ENCODE measurements at regions not wholly inside any gene's neighbourhood (a gene's known extent, or its start where the extent isn't known, plus 50 kb on each side); places are given as distances from the start of the nearest gene placed in this dataset.
A peak's percentile ranks its signal among the peaks of the same experiment; 100 is the strongest.

DNA sequence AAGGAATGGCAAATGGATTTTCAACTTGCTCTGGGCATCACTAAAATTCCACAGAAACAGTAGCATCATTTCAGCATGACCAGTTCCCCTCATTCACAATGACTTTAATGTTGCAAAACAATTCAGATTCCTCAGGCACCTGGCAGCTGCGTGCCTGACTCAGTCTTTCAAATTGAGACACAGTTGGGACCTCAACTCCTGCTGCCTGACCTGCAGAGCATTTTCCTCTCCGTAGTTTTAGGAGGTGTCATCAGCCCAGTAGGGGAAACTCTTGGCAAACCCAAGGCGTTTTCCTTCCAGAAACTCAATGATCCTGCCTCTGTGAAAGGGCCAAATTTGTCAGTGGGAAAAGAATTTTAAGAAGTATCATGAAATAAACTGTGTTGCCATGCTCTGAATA, 388.9 kb downstream of the SPRY1 start:
- H3K4me1 ChIP-seq (ENCODE audit: control insufficient read depth, insufficient read depth, low read length, poor library complexity, severe bottlenecking), result no peaks in the 10 kb centered on the region
- no peaks in the 10 kb centered on the region for H3K36me3 ChIP-seq (ENCODE audit: control insufficient read depth, insufficient read depth, low read length)
- H3K9me3 ChIP-seq (ENCODE audit: control insufficient read depth, low read length), result no peaks in the 10 kb centered on the region
- 0 to 44% methylated on average over 1 to 3 of the region's 3 CpGs for WGBS, 2 experiments (ENCODE audit: insufficient coverage in 2 of 2)
- H3K27ac ChIP-seq (ENCODE audit: low read depth, low read length, severe bottlenecking), result no peak overlapping the region
- H3K4me3 ChIP-seq (ENCODE audit: extremely low read depth, insufficient read depth, low read length, poor library complexity, severe bottlenecking), result no peak overlapping the region

DNA sequence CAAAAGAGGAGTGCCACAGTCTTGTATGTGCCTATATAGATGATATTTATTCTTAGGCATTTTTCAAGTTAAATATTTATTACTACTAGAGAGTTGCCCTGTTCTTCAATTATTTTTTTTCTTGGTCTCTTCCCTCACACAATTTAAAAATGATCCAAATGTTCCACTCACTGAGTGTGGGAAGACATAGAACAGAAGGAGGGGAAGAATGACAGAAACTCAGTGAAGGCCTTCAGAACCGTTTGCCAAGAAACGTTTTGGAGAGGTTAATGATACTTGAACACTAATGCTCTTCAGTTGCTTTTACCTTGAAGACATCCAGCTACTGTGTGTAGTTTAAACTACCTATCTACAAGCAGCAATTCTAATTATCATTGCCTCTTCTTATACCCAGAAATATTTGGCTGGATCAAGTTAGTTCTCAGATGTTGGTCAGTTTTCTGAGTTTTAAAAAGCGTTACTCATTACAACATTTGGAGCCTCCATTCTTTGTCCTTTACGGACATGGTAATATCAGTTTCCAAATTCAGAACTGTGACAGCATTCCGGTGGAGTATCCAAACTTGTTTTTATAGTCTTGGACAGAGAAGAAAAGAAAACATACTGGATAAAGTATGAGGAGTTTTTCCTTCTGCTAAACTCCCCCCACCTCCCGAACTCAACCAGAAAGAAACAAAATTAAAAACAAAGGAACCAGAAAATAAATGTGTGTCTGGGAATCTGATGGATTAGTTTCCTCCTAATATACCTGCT, 389.7 kb downstream of the SPRY1 start:
- H3K36me3 ChIP-seq (ENCODE audit: control insufficient read depth, insufficient read depth, low read length), result no peaks in the 10 kb centered on the region
- H3K4me1 ChIP-seq (ENCODE audit: control insufficient read depth, insufficient read depth, low read length, poor library complexity, severe bottlenecking), result no peaks in the 10 kb centered on the region
- no peak overlapping the region for H3K4me3 ChIP-seq (ENCODE audit: extremely low read depth, insufficient read depth, low read length, poor library complexity, severe bottlenecking)
- 92% methylated on average over 4 of the region's 6 CpGs; no CpG with 5 or more reads in 1 of the 2 experiments for WGBS, 2 experiments (ENCODE audit: insufficient coverage in 2 of 2)
- H3K27ac ChIP-seq (ENCODE audit: low read depth, low read length, severe bottlenecking), result no peak overlapping the region
- no peaks in the 10 kb centered on the region for H3K9me3 ChIP-seq (ENCODE audit: control insufficient read depth, low read length)

- peak overlapping the region; percentile 11 for H3K27ac ChIP-seq (ENCODE audit: low read depth, low read length, severe bottlenecking)
- H3K9me3 ChIP-seq (ENCODE audit: control insufficient read depth, low read length), result no peaks in the 10 kb centered on the region
- 76 to 100% methylated on average over 2 of the region's 3 CpGs for WGBS, 2 experiments (ENCODE audit: insufficient coverage in 2 of 2)
- H3K4me3 ChIP-seq (ENCODE audit: extremely low read depth, insufficient read depth, low read length, poor library complexity, severe bottlenecking), result no peak overlapping the region
- H3K36me3 ChIP-seq (ENCODE audit: control insufficient read depth, insufficient read depth, low read length), result no peaks in the 10 kb centered on the region
- no peaks in the 10 kb centered on the region for H3K4me1 ChIP-seq (ENCODE audit: control insufficient read depth, insufficient read depth, low read length, poor library complexity, severe bottlenecking)
Measured at GRCh38 chr4:123786920-123787319, 390.3 kb downstream of the SPRY1 start.

- Histone ChIP-seq H3K4me3 (ENCODE audit: extremely low read depth, insufficient read depth, low read length, poor library complexity, severe bottlenecking) (no peak overlapping the region), H3K36me3 (ENCODE audit: control insufficient read depth, insufficient read depth, low read length) (no peaks in the 10 kb centered on the region), H3K27ac (ENCODE audit: low read depth, low read length, severe bottlenecking) (no peak overlapping the region), H3K9me3 (ENCODE audit: control insufficient read depth, low read length) (no peaks in the 10 kb centered on the region), H3K4me1 (ENCODE audit: control insufficient read depth, insufficient read depth, low read length, poor library complexity, severe bottlenecking) (no peaks in the 10 kb centered on the region)
- WGBS, 2 experiments (ENCODE audit: insufficient coverage in 2 of 2), result 76 to 100% methylated on average over 3 of the region's 4 CpGs
Measured at GRCh38 chr4:123787512-123788080, 391.0 kb downstream of the SPRY1 start.

GRCh38 chr4:123788577-123788976, 392.0 kb downstream of the SPRY1 start:
- H3K9me3 ChIP-seq (ENCODE audit: control insufficient read depth, low read length), result no peaks in the 10 kb centered on the region
- no peaks in the 10 kb centered on the region for H3K36me3 ChIP-seq (ENCODE audit: control insufficient read depth, insufficient read depth, low read length)
- H3K4me3 ChIP-seq (ENCODE audit: extremely low read depth, insufficient read depth, low read length, poor library complexity, severe bottlenecking), result no peak overlapping the region
- H3K27ac ChIP-seq (ENCODE audit: low read depth, low read length, severe bottlenecking), result no peak overlapping the region
- H3K4me1 ChIP-seq (ENCODE audit: control insufficient read depth, insufficient read depth, low read length, poor library complexity, severe bottlenecking), result no peaks in the 10 kb centered on the region

- 57 to 100% methylated on average over 1 of the region's 1 CpG for WGBS, 2 experiments (ENCODE audit: insufficient coverage in 2 of 2)
- no peak overlapping the region for H3K27ac ChIP-seq (ENCODE audit: low read depth, low read length, severe bottlenecking)
- H3K36me3 ChIP-seq (ENCODE audit: control insufficient read depth, insufficient read depth, low read length), result no peaks in the 10 kb centered on the region
- no peaks in the 10 kb centered on the region for H3K9me3 ChIP-seq (ENCODE audit: control insufficient read depth, low read length)
- H3K4me1 ChIP-seq (ENCODE audit: control insufficient read depth, insufficient read depth, low read length, poor library complexity, severe bottlenecking), result no peaks in the 10 kb centered on the region
- no peak overlapping the region for H3K4me3 ChIP-seq (ENCODE audit: extremely low read depth, insufficient read depth, low read length, poor library complexity, severe bottlenecking)
Measured at GRCh38 chr4:123790681-123791080, 394.1 kb downstream of the SPRY1 start.

GRCh38 chr4:123802082-123802645, 405.6 kb downstream of the SPRY1 start:
- H3K9me3 ChIP-seq (ENCODE audit: control insufficient read depth, low read length), result peaks cover 12% of the 10 kb centered on the region
- H3K27ac ChIP-seq (ENCODE audit: low read depth, low read length, severe bottlenecking), result no peak overlapping the region
- H3K4me3 ChIP-seq (ENCODE audit: extremely low read depth, insufficient read depth, low read length, poor library complexity, severe bottlenecking), result no peak overlapping the region
- no CpG with 5 or more reads among the region's 4 CpGs for WGBS, 2 experiments (ENCODE audit: insufficient coverage in 2 of 2)
- H3K4me1 ChIP-seq (ENCODE audit: control insufficient read depth, insufficient read depth, low read length, poor library complexity, severe bottlenecking), result peaks cover 8% of the 10 kb centered on the region
- no peaks in the 10 kb centered on the region for H3K36me3 ChIP-seq (ENCODE audit: control insufficient read depth, insufficient read depth, low read length)

DNA sequence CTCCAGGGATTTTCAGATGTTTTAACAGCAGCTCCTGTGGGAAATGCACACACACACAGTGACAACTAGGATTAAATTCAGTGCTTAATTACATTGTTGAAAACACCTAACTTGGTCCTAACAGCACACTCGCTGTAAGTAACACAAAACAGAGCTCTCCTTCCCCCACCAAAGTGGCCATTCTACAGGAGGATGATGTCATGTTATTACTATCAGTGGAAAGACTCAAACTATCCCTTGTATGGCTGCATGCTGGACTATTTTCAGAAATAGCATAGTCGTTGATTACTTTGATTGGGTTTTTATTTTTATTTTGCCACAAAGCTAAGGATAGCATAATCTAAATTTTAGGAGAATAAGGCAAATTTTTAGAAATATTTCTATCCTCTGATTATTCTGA, 406.3 kb downstream of the SPRY1 start:
- Histone ChIP-seq H3K36me3 (ENCODE audit: control insufficient read depth, insufficient read depth, low read length) (no peaks in the 10 kb centered on the region), H3K9me3 (ENCODE audit: control insufficient read depth, low read length) (peaks cover 5% of the 10 kb centered on the region), H3K4me1 (ENCODE audit: control insufficient read depth, insufficient read depth, low read length, poor library complexity, severe bottlenecking) (peaks cover 8% of the 10 kb centered on the region), H3K4me3 (ENCODE audit: extremely low read depth, insufficient read depth, low read length, poor library complexity, severe bottlenecking) (no peak overlapping the region), H3K27ac (ENCODE audit: low read depth, low read length, severe bottlenecking) (no peak overlapping the region)
- 0% methylated on average over 1 of the region's 2 CpGs; no CpG with 5 or more reads in 1 of the 2 experiments for WGBS, 2 experiments (ENCODE audit: insufficient coverage in 2 of 2)

GRCh38 chr4:123804196-123804721, 407.7 kb downstream of the SPRY1 start:
- WGBS, 2 experiments (ENCODE audit: insufficient coverage in 2 of 2), result 86 to 100% methylated on average over 1 to 2 of the region's 3 CpGs
- peaks cover 4% of the 10 kb centered on the region for H3K9me3 ChIP-seq (ENCODE audit: control insufficient read depth, low read length)
- H3K27ac ChIP-seq (ENCODE audit: low read depth, low read length, severe bottlenecking), result peak overlapping the region; percentile 17
- no peak overlapping the region for H3K4me3 ChIP-seq (ENCODE audit: extremely low read depth, insufficient read depth, low read length, poor library complexity, severe bottlenecking)
- H3K4me1 ChIP-seq (ENCODE audit: control insufficient read depth, insufficient read depth, low read length, poor library complexity, severe bottlenecking), result peaks cover 8% of the 10 kb centered on the region
- H3K36me3 ChIP-seq (ENCODE audit: control insufficient read depth, insufficient read depth, low read length), result no peaks in the 10 kb centered on the region

- 80% methylated on average over 1 of the region's 1 CpG for WGBS, 2 experiments (ENCODE audit: insufficient coverage in 2 of 2)
- H3K9me3 ChIP-seq (ENCODE audit: control insufficient read depth, low read length), result no peaks in the 10 kb centered on the region
- no peak overlapping the region for H3K27ac ChIP-seq (ENCODE audit: low read depth, low read length, severe bottlenecking)
- no peaks in the 10 kb centered on the region for H3K36me3 ChIP-seq (ENCODE audit: control insufficient read depth, insufficient read depth, low read length)
- no peak overlapping the region for H3K4me3 ChIP-seq (ENCODE audit: extremely low read depth, insufficient read depth, low read length, poor library complexity, severe bottlenecking)
- peaks cover 8% of the 10 kb centered on the region for H3K4me1 ChIP-seq (ENCODE audit: control insufficient read depth, insufficient read depth, low read length, poor library complexity, severe bottlenecking)
Measured at GRCh38 chr4:123806056-123806455, 409.5 kb downstream of the SPRY1 start.

DNA sequence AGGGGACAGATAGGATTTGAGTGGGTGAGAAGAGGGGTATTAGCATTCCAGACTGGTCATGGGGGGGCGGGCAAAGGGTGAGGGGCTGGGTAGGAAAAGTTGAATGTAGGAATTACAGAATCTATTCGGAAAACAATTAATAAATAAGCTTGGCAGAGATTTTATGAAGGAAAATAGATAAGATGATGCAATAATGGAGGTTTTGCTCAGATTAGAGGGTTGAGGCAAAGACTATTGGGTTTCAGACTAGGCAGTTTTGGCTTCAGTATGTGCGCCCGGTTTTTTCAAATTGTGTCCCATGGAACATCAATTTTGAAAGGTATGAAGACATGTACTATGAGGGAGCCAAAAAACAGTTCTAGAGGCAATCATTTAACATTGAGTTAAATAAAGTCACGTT, 410.6 kb downstream of the SPRY1 start:
- Histone ChIP-seq H3K9me3 (ENCODE audit: control insufficient read depth, low read length) (no peaks in the 10 kb centered on the region), H3K4me3 (ENCODE audit: extremely low read depth, insufficient read depth, low read length, poor library complexity, severe bottlenecking) (no peak overlapping the region), H3K4me1 (ENCODE audit: control insufficient read depth, insufficient read depth, low read length, poor library complexity, severe bottlenecking) (peaks cover 8% of the 10 kb centered on the region), H3K36me3 (ENCODE audit: control insufficient read depth, insufficient read depth, low read length) (no peaks in the 10 kb centered on the region), H3K27ac (ENCODE audit: low read depth, low read length, severe bottlenecking) (no peak overlapping the region)
- WGBS, 2 experiments (ENCODE audit: insufficient coverage in 2 of 2), result 80 to 86% methylated on average over 3 to 4 of the region's 5 CpGs
